ENCODE measurements at regions not wholly inside any gene's neighbourhood (a gene's known extent, or its start where the extent isn't known, plus 50 kb on each side); places are given as distances from the start of the nearest gene placed in this dataset.

- no peak for FAIRE-seq
Observed at GRCh38 chr18:44090453-44090852, 590.2 kb upstream of the SETBP1 start.

- no peak for FAIRE-seq
Observed at GRCh38 chr18:44093253-44093652, 587.4 kb upstream of the SETBP1 start.

- no peak for FAIRE-seq
Observed at GRCh38 chr18:44096016-44096415, 584.7 kb upstream of the SETBP1 start.

- no peak for FAIRE-seq
Observed at GRCh38 chr18:44098551-44099098, 582.1 kb upstream of the SETBP1 start.

GRCh38 chr18:44107187-44107586 lies 573.5 kb upstream of the SETBP1 start:
- FAIRE-seq = no peak

GRCh38 chr18:44111337-44111736 lies 569.4 kb upstream of the SETBP1 start:
- FAIRE-seq = no peak

- FAIRE-seq = no peak
Observed at GRCh38 chr18:44117821-44118220, 562.9 kb upstream of the SETBP1 start.

- no peak for FAIRE-seq
Observed at GRCh38 chr18:44119607-44120006, 561.1 kb upstream of the SETBP1 start.

- FAIRE-seq = no peak
Observed at GRCh38 chr18:44123743-44124142, 556.9 kb upstream of the SETBP1 start.

GRCh38 chr18:44125446-44125845 lies 555.2 kb upstream of the SETBP1 start:
- no peak for FAIRE-seq

- no peak for FAIRE-seq
Observed at GRCh38 chr18:44126598-44126997, 554.1 kb upstream of the SETBP1 start.

- FAIRE-seq = no peak
Observed at GRCh38 chr18:44128365-44128764, 552.3 kb upstream of the SETBP1 start.

GRCh38 chr18:44130376-44130942 lies 550.2 kb upstream of the SETBP1 start:
- FAIRE-seq = no peak

GRCh38 chr18:44133483-44133882 lies 547.2 kb upstream of the SETBP1 start:
- no peak for FAIRE-seq

GRCh38 chr18:44134447-44134846 lies 546.2 kb upstream of the SETBP1 start:
- no peak for FAIRE-seq

- FAIRE-seq = no peak
Observed at GRCh38 chr18:44135741-44136140, 544.9 kb upstream of the SETBP1 start.

- FAIRE-seq = no peak
Observed at GRCh38 chr18:44136326-44136725, 544.4 kb upstream of the SETBP1 start.

GRCh38 chr18:44143072-44143471 lies 537.6 kb upstream of the SETBP1 start:
- FAIRE-seq = no peak

GRCh38 chr18:44149706-44150105 lies 531.0 kb upstream of the SETBP1 start:
- FAIRE-seq = no peak

- FAIRE-seq = no peak
Observed at GRCh38 chr18:44153981-44154380, 526.7 kb upstream of the SETBP1 start.

- FAIRE-seq = no peak
Observed at GRCh38 chr18:44156126-44156525, 524.6 kb upstream of the SETBP1 start.

GRCh38 chr18:44156776-44157335 lies 523.8 kb upstream of the SETBP1 start:
- no peak for FAIRE-seq

GRCh38 chr18:44170208-44170880 lies 510.3 kb upstream of the SETBP1 start:
- FAIRE-seq = no peak

GRCh38 chr18:44171301-44171700 lies 509.4 kb upstream of the SETBP1 start:
- no peak for FAIRE-seq
